Endodermal cell (in vitro differentiated cells): ENCODE measurements at regions not wholly inside any gene's neighbourhood (a gene's known extent, or its start where the extent isn't known, plus 50 kb on each side); places are given as distances from the start of the nearest gene placed in this dataset.

Experiments
- DNase-seq: peaks from one replicate; pipeline ENCODE4 v3.0.0-alpha.2; 2017
- H3K27ac ChIP-seq: 2 replicates; pipeline ENCODE4 v1.5.1; 2013; ENCODE audit warnings: mild to moderate bottlenecking, low read depth, low read length, moderate library complexity
- H3K27me3 ChIP-seq: 2 replicates; pipeline ENCODE4 v1.6.1; 2013; ENCODE audit warnings: mild to moderate bottlenecking, low read length, moderate library complexity; ENCODE audit not compliant: insufficient read depth, control insufficient read depth, poor library complexity, severe bottlenecking
- H3K36me3 ChIP-seq: 2 replicates; pipeline ENCODE4 v1.7.0; 2013; ENCODE audit warnings: mild to moderate bottlenecking, low read length, moderate library complexity; ENCODE audit not compliant: control insufficient read depth, insufficient read depth
- H3K4me1 ChIP-seq: one replicate; pipeline ENCODE4 v1.7.0; 2013; ENCODE audit warnings: low read length; ENCODE audit not compliant: control insufficient read depth, insufficient read depth
- H3K4me3 ChIP-seq: 2 replicates; pipeline ENCODE4 v1.5.1; 2013; ENCODE audit warnings: mild to moderate bottlenecking, low read length, moderate library complexity
- H3K9ac ChIP-seq: 2 replicates; pipeline ENCODE4 v1.6.1; 2013; ENCODE audit warnings: mild to moderate bottlenecking, low read length, moderate library complexity; ENCODE audit not compliant: poor library complexity, severe bottlenecking; ENCODE audit errors: extremely low read depth
- H3K9me3 ChIP-seq: 2 replicates; pipeline ENCODE4 v1.6.1; 2013; ENCODE audit warnings: mild to moderate bottlenecking, low read length, moderate library complexity; ENCODE audit not compliant: control insufficient read depth
- H3K27ac Mint-ChIP-seq: 2 replicates; pipeline ENCODE4 v1.8.0; 2020; ENCODE audit warnings: mixed read lengths
- H3K27me3 Mint-ChIP-seq: 2 replicates; pipeline ENCODE4 v1.8.0; 2021; ENCODE audit warnings: mild to moderate bottlenecking, mixed read lengths; ENCODE audit not compliant: insufficient read depth
- H3K36me3 Mint-ChIP-seq: 2 replicates; pipeline ENCODE4 v1.8.0; 2020; ENCODE audit warnings: low read depth, mixed read lengths
- H3K4me1 Mint-ChIP-seq: 2 replicates; pipeline ENCODE4 v1.8.0; 2020; ENCODE audit warnings: mixed read lengths
- H3K4me3 Mint-ChIP-seq: 2 replicates; pipeline ENCODE4 v1.8.0; 2020; ENCODE audit warnings: mild to moderate bottlenecking, moderate library complexity, mixed read lengths
- H3K9me3 Mint-ChIP-seq: 2 replicates; pipeline ENCODE4 v1.8.0; 2020; ENCODE audit warnings: mild to moderate bottlenecking, mixed read lengths
- CTCF ChIP-seq: fragments of 200-600 bp; sonication (generic); conservative IDR thresholded peaks from 2 replicates; pipeline ENCODE4 v1.5.0; 2021; ENCODE audit warnings: antibody characterized with exemption, mild to moderate bottlenecking
- WGBS, 2 experiments: methylation state at CpG; one replicate each; pipeline versions ENCODE4 v1.1.5 to v1.1.7; 2013; ENCODE audit warnings: missing lambda C conversion rate in 2 of 2, mixed read lengths in 1 of 2; ENCODE audit not compliant: insufficient coverage in 1 of 2, insufficient read length in 1 of 2; 5-methylcytosine and 5-hydroxymethylcytosine counted together

- no peaks in the 10 kb centered on the region for H3K27me3 Mint-ChIP-seq
- H3K9me3 Mint-ChIP-seq: peaks cover 1% of the 10 kb centered on the region
- H3K27ac Mint-ChIP-seq: no peak overlapping the region
- no peaks in the 10 kb centered on the region for H3K36me3 ChIP-seq
- WGBS, 2 experiments: 86 to 93% methylated on average over 7 to 10 of the region's 10 CpGs
- no peaks in the 10 kb centered on the region for H3K27me3 ChIP-seq
- H3K9me3 ChIP-seq: no peaks in the 10 kb centered on the region
- no peak overlapping the region for H3K9ac ChIP-seq
- H3K4me1 Mint-ChIP-seq: no peaks in the 10 kb centered on the region
- H3K4me3 Mint-ChIP-seq: no peak overlapping the region
- H3K27ac ChIP-seq: no peak overlapping the region
- no peak for DNase-seq
- no peaks in the 10 kb centered on the region for H3K36me3 Mint-ChIP-seq
- no peaks in the 10 kb centered on the region for H3K4me1 ChIP-seq
- H3K4me3 ChIP-seq: no peak overlapping the region
- TF ChIP-seq CTCF: no peak
Measured at GRCh38 chr7:156055206-156055822, 243.1 kb upstream of the SHH start.

DNA sequence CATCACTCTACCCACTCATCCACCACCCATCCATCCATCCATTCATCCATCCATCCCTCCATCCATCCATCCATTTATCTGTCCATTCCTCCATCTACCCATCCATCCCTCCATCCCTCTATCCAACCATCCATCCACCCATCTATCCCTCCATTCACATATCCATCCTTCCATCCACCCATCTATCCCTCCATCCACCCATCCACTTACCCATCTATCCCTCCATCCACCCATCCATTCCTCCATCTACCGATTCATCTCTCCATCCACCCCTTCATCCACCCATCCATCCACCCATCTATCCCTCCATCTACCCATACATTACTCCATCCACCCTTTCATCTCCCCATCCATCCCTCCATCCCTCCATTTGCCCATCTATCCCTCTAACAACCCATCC, 239.6 kb upstream of the SHH start:
- no peaks in the 10 kb centered on the region for H3K27me3 Mint-ChIP-seq

DNA sequence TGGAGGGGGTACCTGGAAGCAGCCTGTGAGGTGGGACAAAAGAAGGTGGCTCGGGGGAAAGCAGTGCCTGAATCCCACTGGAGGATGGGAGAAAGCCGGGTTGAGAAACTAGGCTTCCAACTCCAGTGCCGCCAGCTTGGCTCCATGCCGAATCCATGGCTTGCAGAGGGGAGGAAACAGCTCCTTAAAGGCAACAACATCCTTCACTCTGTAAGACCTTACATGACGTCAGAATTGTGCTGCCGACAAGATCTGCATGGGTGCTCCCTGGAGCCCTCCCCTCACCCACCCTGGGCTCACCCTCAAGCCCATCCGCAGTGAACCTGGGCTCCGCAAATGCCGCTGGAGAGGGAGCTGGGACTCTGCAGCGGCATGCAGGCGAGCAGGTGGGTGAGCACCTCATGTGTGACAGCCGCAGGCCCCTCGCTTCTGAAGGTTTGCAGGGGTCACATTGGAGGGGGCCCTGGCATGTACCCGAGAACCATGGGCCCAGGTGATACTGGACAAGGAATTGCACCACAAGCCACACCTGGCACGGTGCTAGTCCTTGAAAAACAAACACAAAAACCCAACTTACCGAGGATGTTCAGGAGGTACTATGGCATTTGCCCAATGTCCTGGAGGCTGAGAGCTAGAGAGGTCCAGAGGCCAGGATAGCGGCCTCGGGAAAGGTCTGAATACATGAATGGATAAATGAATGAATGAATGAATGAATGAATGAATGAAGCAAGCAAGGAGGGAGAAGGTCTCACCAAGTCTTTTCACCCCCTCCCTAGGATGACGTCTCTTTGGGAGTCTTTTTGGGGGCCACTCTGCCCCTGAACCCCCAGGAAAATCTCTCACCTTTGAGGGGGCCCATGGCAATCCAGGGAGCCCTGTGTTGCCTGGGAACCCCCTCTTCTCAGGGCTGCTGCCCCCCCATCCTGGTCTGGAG, 238.6 kb upstream of the SHH start:
- no peak for TF ChIP-seq CTCF
- Histone ChIP-seq H3K9me3 (no peaks in the 10 kb centered on the region), H3K4me3 (no peak overlapping the region), H3K27ac (no peak overlapping the region), H3K36me3 (no peaks in the 10 kb centered on the region), H3K9ac (no peak overlapping the region), H3K4me1 (no peaks in the 10 kb centered on the region), H3K27me3 (no peaks in the 10 kb centered on the region)
- no peak for DNase-seq
- WGBS, 2 experiments: 85 to 96% methylated on average over 8 to 19 of the region's 19 CpGs
- H3K36me3 Mint-ChIP-seq: no peaks in the 10 kb centered on the region
- no peaks in the 10 kb centered on the region for H3K27me3 Mint-ChIP-seq
- no peak overlapping the region for H3K4me3 Mint-ChIP-seq
- H3K9me3 Mint-ChIP-seq: peaks cover 4% of the 10 kb centered on the region
- H3K27ac Mint-ChIP-seq: no peak overlapping the region
- no peaks in the 10 kb centered on the region for H3K4me1 Mint-ChIP-seq

More for the DNA sequence above, 239.6 kb upstream of the SHH start:
- WGBS, 2 experiments: 86 to 89% methylated on average over 1 of the region's 1 CpG
- Mint-ChIP-seq H3K4me3 (no peak overlapping the region), H3K9me3 (peaks cover 4% of the 10 kb centered on the region), H3K36me3 (no peaks in the 10 kb centered on the region), H3K27ac (no peak overlapping the region), H3K4me1 (no peaks in the 10 kb centered on the region)
- Histone ChIP-seq H3K27me3 (no peaks in the 10 kb centered on the region), H3K36me3 (no peaks in the 10 kb centered on the region), H3K4me1 (no peaks in the 10 kb centered on the region), H3K4me3 (no peak overlapping the region), H3K9ac (no peak overlapping the region), H3K9me3 (no peaks in the 10 kb centered on the region), H3K27ac (no peak overlapping the region)
- DNase-seq: no peak
- no peak for TF ChIP-seq CTCF
